ENCODE measurements at regions not wholly inside any gene's neighbourhood (a gene's known extent, or its start where the extent isn't known, plus 50 kb on each side); places are given as distances from the start of the nearest gene placed in this dataset.

DNA sequence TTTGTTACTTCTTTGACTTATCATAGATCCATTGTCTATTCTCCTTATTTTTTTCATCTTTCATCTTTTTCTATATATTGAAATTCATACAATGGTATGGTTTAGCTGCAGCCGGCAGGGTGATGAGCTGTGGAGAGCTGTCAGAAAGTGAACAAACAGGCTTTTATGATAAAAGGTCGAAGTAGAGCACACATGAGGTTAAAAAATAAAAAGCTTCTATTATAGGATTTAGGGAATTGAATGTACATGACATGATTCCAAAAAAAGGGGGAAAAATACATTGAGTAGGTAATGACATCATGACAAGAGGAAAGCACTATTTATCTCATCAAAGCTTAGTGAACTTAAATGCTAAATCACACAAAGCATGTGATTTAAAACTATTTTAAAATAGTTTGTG, 884.8 kb downstream of the METTL15 start:
- TF ChIP-seq, protein P1, sequence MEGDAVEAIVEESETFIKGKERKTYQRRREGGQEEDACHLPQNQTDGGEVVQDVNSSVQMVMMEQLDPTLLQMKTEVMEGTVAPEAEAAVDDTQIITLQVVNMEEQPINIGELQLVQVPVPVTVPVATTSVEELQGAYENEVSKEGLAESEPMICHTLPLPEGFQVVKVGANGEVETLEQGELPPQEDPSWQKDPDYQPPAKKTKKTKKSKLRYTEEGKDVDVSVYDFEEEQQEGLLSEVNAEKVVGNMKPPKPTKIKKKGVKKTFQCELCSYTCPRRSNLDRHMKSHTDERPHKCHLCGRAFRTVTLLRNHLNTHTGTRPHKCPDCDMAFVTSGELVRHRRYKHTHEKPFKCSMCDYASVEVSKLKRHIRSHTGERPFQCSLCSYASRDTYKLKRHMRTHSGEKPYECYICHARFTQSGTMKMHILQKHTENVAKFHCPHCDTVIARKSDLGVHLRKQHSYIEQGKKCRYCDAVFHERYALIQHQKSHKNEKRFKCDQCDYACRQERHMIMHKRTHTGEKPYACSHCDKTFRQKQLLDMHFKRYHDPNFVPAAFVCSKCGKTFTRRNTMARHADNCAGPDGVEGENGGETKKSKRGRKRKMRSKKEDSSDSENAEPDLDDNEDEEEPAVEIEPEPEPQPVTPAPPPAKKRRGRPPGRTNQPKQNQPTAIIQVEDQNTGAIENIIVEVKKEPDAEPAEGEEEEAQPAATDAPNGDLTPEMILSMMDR (conservative IDR thresholded peaks at IDR 0.05; ENCODE audit: low read depth, low read length) = no peak
- no peak overlapping the region for H3K4me3 ChIP-seq (ENCODE audit: low read length)
- DNase-seq (ENCODE audit: low read depth) = no peak

GRCh38 chr11:28984231-28984630, 876.0 kb downstream of the METTL15 start:
- no peak for DNase-seq (ENCODE audit: low read depth)
- H3K4me3 ChIP-seq (ENCODE audit: low read length) = no peak overlapping the region
- TF ChIP-seq, protein P1 (conservative IDR thresholded peaks at IDR 0.05; ENCODE audit: low read depth, low read length) = no peak

DNA sequence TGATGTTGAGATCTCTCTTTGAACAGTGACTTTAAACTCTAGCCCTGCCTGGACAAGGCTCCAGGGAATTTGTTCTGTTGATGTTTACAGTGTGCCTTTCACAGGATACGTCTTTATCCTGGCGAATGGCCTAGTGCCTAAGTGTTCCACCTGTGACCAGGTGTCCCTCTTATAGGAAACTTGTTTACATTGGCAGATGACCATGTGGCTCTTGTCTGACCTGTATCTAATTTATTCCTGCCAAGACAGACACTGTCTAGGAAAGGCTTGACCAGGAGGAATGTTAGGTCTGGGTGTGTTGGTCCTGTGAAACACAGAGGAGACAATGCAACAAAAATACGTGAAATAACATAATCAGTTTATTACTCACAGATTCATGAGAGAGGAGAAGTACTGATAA, 875.6 kb downstream of the METTL15 start:
- no peak for DNase-seq (ENCODE audit: low read depth)
- H3K4me3 ChIP-seq (ENCODE audit: low read length) = no peak overlapping the region
- TF ChIP-seq, protein P1 (conservative IDR thresholded peaks at IDR 0.05; ENCODE audit: low read depth, low read length) = no peak

- DNase-seq (ENCODE audit: low read depth) = no peak
- no peak overlapping the region for H3K4me3 ChIP-seq (ENCODE audit: low read length)
- TF ChIP-seq, protein P1 (conservative IDR thresholded peaks at IDR 0.05; ENCODE audit: low read depth, low read length) = no peak
Observed at GRCh38 chr11:28981381-28981780, 873.2 kb downstream of the METTL15 start.

GRCh38 chr11:28976801-28977145, 868.6 kb downstream of the METTL15 start:
- no peak for DNase-seq (ENCODE audit: low read depth)
- H3K4me3 ChIP-seq (ENCODE audit: low read length) = no peak overlapping the region
- TF ChIP-seq, protein P1 (conservative IDR thresholded peaks at IDR 0.05; ENCODE audit: low read depth, low read length) = no peak

GRCh38 chr11:28976012-28976800, 868.0 kb downstream of the METTL15 start:
- TF ChIP-seq, protein P1 (conservative IDR thresholded peaks at IDR 0.05; ENCODE audit: low read depth, low read length) = no peak
- no peak for DNase-seq (ENCODE audit: low read depth)
- H3K4me3 ChIP-seq (ENCODE audit: low read length) = no peak overlapping the region

GRCh38 chr11:28969832-28970231, 861.6 kb downstream of the METTL15 start:
- no peak overlapping the region for H3K4me3 ChIP-seq (ENCODE audit: low read length)
- no peak for DNase-seq (ENCODE audit: low read depth)
- TF ChIP-seq, protein P1 (conservative IDR thresholded peaks at IDR 0.05; ENCODE audit: low read depth, low read length) = no peak
